ENCODE measurements at regions not wholly inside any gene's neighbourhood (a gene's known extent, or its start where the extent isn't known, plus 50 kb on each side); places are given as distances from the start of the nearest gene placed in this dataset.

- no peak for TF ChIP-seq POLR2A (IDR thresholded peaks at IDR 0.05; ENCODE audit: low read length)
- no peak for TF ChIP-seq RAD21 (conservative IDR thresholded peaks at IDR 0.05 in 1 of 2, IDR thresholded peaks at IDR 0.05 in 1 of 2)
- no peak for TF ChIP-seq NPAS2 (CRISPR knock-in tag; IDR thresholded peaks at IDR 0.05; ENCODE audit: borderline replicate concordance)
- TF ChIP-seq, protein P1, sequence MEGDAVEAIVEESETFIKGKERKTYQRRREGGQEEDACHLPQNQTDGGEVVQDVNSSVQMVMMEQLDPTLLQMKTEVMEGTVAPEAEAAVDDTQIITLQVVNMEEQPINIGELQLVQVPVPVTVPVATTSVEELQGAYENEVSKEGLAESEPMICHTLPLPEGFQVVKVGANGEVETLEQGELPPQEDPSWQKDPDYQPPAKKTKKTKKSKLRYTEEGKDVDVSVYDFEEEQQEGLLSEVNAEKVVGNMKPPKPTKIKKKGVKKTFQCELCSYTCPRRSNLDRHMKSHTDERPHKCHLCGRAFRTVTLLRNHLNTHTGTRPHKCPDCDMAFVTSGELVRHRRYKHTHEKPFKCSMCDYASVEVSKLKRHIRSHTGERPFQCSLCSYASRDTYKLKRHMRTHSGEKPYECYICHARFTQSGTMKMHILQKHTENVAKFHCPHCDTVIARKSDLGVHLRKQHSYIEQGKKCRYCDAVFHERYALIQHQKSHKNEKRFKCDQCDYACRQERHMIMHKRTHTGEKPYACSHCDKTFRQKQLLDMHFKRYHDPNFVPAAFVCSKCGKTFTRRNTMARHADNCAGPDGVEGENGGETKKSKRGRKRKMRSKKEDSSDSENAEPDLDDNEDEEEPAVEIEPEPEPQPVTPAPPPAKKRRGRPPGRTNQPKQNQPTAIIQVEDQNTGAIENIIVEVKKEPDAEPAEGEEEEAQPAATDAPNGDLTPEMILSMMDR (IDR thresholded peaks at IDR 0.05), result no peak
- no peak for TF ChIP-seq CBX2 (IDR thresholded peaks at IDR 0.05; ENCODE audit: borderline replicate concordance, low read depth)
- no peak for TF ChIP-seq JUNB (IDR thresholded peaks at IDR 0.05)
- TF ChIP-seq GATA3 (IDR thresholded peaks at IDR 0.05; ENCODE audit: borderline replicate concordance), result no peak
- no peak for TF ChIP-seq PHF8 (IDR thresholded peaks at IDR 0.05; ENCODE audit: borderline replicate concordance, low read depth)
- TF ChIP-seq MAZ (IDR thresholded peaks at IDR 0.05; ENCODE audit: borderline replicate concordance, low read depth, low read length), result no peak
- no peak for TF ChIP-seq NFE2L2 (conservative IDR thresholded peaks at IDR 0.05; ENCODE audit: low read length)
Observed at GRCh38 chr13:109840893-109841287, 54.5 kb upstream of the IRS2 start.

All from A549 (cell line).